Bronchial epithelial cell (primary cell): ENCODE measurements at regions not wholly inside any gene's neighbourhood (a gene's known extent, or its start where the extent isn't known, plus 50 kb on each side); places are given as distances from the start of the nearest gene placed in this dataset.

Experiments used
- DNase-seq: peaks from one replicate; pipeline ENCODE4 v3.0.0-alpha.2; 2010; ENCODE audit warnings: low read depth
- FAIRE-seq: peaks from 2 replicates; lab custom pipeline; 2011; peaks lifted over from hg19 to GRCh38; lab: Jason Lieb, UNC
- H3K27me3 ChIP-seq: 2 replicates; pipeline ENCODE4 v1.5.1; 2011; ENCODE audit warnings: low read length; ENCODE audit not compliant: control insufficient read depth, insufficient read depth
- H3K36me3 ChIP-seq: 2 replicates; pipeline ENCODE4 v1.5.1; 2011; ENCODE audit warnings: low read length; ENCODE audit not compliant: control insufficient read depth, insufficient read depth
- H3K4me3 ChIP-seq: 2 replicates; pipeline ENCODE4 v1.5.1; 2011; ENCODE audit warnings: mild to moderate bottlenecking, low read depth, low read length, control low read depth
- TF ChIP-seq, protein P1 (sequence below): IDR thresholded peaks from 2 replicates; pipeline ENCODE4 v1.5.1; 2011; ENCODE audit warnings: mild to moderate bottlenecking, moderate library complexity, low read length, control low read depth, inconsistent platforms; ENCODE audit not compliant: insufficient read depth, severe bottlenecking

DNA sequence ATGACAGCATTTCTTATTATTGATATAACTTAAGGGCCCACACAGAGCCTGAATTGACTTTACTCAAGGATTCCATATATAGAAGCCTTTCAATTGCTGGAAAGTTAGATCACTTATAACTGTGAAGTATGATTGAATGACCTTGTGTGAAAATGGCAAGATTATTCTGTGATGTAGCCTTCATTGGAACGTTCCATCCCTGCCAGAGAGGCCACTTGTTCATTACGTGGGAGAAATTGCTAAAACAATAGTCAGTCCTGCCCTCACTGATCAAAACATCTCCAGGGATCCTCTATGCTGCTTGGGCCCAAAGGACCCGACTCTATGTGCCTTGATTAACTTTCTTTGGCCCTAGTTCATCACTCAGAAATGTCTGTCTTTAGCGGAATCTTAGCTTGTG lies 159.5 kb upstream of the BLID start:
- FAIRE-seq, result no peak
- H3K4me3 ChIP-seq, result no peak overlapping the region
- TF ChIP-seq, protein P1, sequence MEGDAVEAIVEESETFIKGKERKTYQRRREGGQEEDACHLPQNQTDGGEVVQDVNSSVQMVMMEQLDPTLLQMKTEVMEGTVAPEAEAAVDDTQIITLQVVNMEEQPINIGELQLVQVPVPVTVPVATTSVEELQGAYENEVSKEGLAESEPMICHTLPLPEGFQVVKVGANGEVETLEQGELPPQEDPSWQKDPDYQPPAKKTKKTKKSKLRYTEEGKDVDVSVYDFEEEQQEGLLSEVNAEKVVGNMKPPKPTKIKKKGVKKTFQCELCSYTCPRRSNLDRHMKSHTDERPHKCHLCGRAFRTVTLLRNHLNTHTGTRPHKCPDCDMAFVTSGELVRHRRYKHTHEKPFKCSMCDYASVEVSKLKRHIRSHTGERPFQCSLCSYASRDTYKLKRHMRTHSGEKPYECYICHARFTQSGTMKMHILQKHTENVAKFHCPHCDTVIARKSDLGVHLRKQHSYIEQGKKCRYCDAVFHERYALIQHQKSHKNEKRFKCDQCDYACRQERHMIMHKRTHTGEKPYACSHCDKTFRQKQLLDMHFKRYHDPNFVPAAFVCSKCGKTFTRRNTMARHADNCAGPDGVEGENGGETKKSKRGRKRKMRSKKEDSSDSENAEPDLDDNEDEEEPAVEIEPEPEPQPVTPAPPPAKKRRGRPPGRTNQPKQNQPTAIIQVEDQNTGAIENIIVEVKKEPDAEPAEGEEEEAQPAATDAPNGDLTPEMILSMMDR, result no peak

DNA sequence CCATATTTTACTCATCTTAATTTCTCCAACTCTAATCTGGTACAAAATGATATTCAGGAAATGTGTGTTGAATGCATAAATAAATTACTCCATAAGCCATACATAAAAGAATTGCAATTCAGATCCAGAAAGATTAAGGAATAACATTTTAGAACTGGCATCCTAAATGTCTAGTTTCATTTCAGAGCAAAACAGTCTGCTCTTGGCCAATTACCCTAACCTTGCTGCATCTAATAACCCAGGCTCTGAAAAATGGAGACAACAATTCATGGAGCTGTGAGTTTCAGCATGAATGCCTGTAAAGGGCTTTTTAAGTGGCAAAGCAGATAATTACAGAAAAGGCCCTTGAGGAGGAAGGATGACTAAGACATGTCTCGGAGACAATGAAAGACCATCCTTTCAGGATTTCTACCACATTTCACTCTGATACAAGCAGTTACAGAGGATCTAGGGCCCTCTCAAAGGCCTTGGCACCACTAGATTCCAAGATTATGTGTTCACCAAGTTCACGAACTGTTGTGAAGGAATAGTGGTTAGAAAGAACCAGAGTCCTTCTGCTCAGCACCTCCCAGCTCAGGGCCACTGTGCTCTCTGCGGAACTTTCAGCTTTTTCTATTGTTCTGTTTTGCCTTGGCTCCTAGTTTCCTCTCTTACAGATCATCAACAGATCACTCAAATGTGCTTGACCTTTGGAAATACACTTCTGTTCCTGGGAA lies 157.6 kb upstream of the BLID start:
- DNase-seq (no peak), FAIRE-seq (no peak)
- H3K27me3 ChIP-seq, result no peaks in the 10 kb centered on the region
- TF ChIP-seq, protein P1, result no peak
- H3K36me3 ChIP-seq, result no peaks in the 10 kb centered on the region
- H3K4me3 ChIP-seq, result no peak overlapping the region

More for the DNA sequence above, 159.5 kb upstream of the BLID start:
- Histone ChIP-seq H3K27me3 (no peaks in the 10 kb centered on the region), H3K36me3 (no peaks in the 10 kb centered on the region)
- no peak for DNase-seq

DNA sequence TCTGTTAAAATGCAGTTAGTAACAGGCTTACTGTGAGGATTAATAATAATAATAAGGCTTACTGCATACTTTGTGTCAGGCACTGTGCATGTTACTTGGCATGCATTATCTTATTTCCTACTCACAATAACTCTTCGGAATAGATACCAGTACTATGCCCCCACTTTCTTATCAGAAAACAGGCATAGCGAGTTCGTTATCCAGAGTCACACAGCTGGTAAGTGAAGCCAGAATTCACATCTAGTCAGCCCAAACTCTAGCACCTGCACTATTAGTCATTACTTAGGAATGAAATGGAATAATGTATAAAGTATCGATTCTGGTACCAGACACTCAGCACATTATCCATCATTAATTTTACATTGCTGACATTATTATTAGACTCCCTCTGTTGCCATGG lies 155.7 kb upstream of the BLID start:
- Histone ChIP-seq H3K4me3 (no peak overlapping the region), H3K27me3 (no peaks in the 10 kb centered on the region), H3K36me3 (no peaks in the 10 kb centered on the region)
- TF ChIP-seq, protein P1, result no peak
- DNase-seq, result no peak
- no peak for FAIRE-seq

DNA sequence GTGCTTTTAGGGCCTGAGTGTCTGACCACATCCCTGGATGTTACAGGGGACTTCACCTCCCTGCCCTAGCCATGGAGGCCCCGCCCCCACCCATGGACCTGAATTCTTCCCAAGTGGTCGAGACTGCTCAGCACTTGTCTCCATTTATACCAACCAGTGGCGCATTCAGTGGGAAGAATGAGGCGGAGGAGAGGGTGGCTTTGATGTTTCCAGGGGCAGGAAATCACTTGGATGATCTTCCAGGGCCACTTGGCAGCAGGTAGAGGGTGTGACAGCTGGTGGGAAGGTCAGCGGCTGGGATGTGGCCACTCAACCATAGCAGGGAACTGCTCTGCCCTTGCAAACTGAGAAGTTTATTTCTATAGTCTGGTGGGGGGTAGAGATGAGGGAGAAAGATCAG lies 155.1 kb upstream of the BLID start:
- H3K27me3 ChIP-seq, result no peaks in the 10 kb centered on the region
- H3K4me3 ChIP-seq, result no peak overlapping the region
- DNase-seq (no peak), FAIRE-seq (no peak)
- TF ChIP-seq, protein P1, result no peak
- H3K36me3 ChIP-seq, result no peaks in the 10 kb centered on the region

DNA sequence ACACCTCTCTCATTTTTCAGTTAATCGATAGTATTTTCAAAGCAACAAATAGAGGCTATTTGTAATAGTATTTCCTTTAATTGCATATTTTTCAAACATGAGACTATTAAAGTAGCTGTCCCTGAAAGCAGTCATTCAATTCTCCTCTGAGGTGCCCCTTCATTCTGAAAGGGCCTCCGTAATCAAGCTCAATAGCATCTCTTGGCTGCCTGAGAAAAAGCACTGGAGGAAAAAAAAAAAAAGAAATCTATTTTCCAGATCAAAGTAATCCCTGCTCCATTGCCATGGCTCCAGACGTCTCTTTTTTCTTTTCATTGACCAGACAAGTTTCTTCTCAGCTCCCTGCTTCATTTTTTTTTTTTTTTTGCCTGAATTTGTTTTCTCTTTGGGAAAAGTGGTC lies 154.5 kb upstream of the BLID start:
- no peak for FAIRE-seq
- TF ChIP-seq, protein P1, result no peak

DNA sequence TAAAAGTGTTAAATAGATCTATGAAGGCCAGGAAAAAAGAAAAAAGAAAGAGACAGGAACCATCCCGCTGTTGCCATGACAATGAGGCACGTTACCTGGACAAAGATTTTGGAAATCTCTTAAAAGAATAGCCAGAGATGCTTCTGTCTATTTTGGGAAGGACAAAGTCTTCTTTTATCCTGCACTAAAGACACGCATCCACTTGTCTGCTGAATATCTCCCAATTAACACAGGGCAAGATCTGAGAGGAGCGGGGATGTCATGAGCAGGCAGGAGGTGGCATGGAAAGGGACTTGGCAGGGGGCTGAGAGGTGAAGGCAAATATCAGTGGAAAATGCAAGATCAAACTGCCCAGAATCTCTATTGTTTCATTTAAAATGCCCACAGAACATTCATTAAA lies 153.8 kb upstream of the BLID start:
- no peak for DNase-seq
- TF ChIP-seq, protein P1, result no peak
- Histone ChIP-seq H3K4me3 (no peak overlapping the region), H3K36me3 (no peaks in the 10 kb centered on the region), H3K27me3 (no peaks in the 10 kb centered on the region)
- no peak for FAIRE-seq

More for the DNA sequence above, 154.5 kb upstream of the BLID start:
- Histone ChIP-seq H3K4me3 (no peak overlapping the region), H3K36me3 (no peaks in the 10 kb centered on the region), H3K27me3 (no peaks in the 10 kb centered on the region)
- no peak for DNase-seq
